Endometrium (tissue), 2 donors: ENCODE measurements at regions not wholly inside any gene's neighbourhood (a gene's known extent, or its start where the extent isn't known, plus 50 kb on each side); places are given as distances from the start of the nearest gene placed in this dataset.
"Not testable (repeated sequence)": the region's sequence is repeated elsewhere in the genome, so short reads cannot be mapped to it uniquely, and the experiment has no call there.

Source experiments
- FAIRE-seq: peaks from 2 replicates; lab custom pipeline; 2012; peaks lifted over from hg19 to GRCh38; lab: Jason Lieb, UNC
- donor health status: control.
- donor health status: control.

DNA sequence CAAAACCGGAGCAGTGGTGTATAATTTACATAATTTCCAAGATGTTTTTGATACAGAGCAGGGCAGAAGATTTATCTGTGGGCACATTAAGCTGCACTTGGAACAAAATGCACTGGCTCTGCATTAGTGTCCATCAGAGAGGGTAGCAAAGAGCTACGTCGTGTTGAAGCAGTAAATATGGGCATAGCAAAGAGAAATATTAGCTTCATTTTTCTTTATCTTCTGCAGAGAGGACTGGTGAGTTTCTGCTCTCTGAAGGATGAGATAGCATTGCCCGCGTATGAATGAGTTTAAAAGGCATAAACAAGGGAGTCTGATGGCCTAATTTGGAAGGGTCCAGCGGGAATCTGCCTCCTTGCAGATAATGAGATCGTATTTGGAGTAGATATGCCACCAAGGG is 227.8 kb upstream of the CDH11 start:
- no peak for FAIRE-seq

DNA sequence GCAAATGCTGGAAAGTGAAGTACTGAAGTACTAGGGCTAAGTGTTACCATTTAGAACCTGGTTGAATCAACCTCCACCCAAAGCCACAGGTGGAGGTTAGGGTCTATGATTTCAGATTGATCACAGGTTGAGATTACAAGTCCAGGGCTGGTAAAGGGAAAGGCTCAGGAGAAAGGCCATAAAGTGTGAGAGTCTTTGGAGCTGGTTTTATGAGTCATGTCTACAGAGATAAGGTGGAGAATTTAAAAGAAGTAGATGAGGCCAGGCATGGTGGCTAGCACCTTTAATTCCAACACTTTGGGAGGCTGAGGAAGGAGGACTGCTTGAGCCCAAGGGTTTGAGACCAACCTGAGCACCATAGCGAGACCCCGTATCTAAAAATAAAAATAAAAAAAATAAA is 221.7 kb upstream of the CDH11 start:
- no peak for FAIRE-seq

DNA sequence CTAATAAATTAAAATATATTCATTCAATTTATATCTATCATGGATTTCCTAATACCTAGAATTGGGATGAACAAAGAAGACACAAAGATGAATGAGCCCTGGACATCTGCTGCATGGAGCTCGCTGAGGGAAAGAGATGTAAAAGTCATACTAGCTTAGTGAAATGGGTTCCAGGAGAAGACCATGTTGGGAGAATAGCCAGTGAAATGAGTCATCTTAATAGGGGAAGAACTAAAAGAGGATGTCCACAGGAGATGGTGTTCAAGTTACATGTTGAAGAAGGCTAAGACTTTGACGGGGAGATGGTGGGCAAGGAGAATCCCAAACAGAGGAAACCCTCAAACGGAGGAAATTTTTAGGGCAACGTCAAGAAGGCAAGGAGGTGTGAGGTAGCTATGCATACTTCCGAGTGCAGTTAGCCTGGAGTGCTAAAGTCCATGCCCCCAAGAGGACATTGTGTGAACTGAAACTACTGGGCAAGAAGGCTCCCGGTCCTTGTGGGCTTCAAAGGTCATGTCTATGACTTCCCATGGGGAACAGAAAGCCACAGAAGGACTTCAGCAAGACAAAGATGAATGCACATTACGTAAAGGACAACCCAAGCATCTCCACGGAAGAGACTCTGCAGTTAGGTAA is 220.5 kb upstream of the CDH11 start:
- FAIRE-seq, result no peak

DNA sequence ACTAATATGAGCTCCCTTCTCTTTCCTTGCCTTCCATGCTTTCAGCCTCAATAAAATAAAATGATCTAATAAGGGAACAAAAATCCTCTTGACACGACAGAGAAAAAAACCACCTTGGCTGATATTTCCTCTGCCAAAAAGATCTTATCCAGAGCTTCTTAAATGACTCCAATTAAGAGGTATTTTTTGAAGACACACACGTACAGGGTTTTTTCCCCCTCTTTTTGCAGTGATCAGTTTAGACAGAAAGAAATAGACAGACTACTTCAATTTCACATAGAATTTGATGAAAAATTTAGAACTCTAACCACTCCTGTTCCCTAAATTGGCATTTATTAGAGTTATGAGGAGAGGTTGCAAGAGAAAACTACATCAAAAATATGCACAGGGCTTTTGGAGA is 217.2 kb upstream of the CDH11 start:
- no peak for FAIRE-seq

DNA sequence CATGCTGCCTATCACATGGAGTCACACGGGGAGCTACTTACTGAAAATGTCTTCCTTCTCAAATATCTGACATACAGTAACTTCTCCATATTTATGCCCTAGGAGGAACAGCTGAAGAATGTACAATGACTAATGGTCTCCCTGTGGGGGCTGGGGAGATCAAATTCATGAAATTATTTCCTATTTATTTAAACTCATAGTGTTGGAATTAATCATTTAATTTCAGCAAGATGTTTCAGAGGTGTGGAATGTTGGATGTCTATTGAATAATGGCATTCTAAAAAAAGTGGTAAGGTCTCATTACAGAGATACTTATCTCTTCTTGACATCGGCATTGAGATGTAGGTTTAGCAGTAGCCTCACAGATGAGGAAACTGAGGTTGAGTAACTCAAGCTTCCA is 214.3 kb upstream of the CDH11 start:
- no peak for FAIRE-seq

DNA sequence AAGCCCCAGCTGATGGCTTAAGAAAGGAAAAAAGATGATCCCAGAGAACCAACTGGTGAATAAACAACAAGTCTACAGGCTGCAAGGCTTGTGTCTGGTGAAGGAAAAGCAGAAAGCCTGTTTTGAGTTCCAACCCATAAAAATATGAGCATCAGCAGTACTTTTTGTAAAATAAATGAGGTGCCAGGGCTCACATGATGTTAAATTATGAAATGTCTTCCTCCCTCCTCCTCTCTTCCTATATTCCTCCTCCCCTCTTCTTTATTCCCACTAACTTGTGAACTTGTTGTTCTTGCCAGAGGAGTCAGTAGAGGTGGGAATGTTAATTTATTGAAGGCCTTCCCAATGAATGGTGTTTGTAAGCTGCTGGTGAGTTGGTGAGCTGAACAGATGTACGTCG is 212.2 kb upstream of the CDH11 start:
- FAIRE-seq, result no peak

DNA sequence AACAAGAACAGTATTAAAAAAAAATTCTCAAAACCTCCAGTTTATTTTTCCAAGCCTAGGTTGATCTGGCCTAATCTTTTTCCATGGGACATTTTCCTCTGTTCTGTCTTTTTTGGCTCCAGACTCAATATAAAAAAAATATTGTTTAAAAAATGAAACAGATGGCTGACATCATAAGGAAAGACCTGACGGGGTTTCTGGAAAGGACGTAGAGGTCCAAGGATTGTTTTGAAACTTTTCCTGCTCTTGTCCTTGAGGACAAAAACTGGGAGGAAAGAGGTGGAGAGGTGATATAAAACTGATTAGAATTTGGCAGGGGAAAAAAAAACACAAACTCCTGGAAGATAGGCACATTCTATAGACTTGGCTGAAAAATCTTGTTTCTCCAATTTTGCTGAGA is 211.4 kb upstream of the CDH11 start:
- FAIRE-seq, result no peak

DNA sequence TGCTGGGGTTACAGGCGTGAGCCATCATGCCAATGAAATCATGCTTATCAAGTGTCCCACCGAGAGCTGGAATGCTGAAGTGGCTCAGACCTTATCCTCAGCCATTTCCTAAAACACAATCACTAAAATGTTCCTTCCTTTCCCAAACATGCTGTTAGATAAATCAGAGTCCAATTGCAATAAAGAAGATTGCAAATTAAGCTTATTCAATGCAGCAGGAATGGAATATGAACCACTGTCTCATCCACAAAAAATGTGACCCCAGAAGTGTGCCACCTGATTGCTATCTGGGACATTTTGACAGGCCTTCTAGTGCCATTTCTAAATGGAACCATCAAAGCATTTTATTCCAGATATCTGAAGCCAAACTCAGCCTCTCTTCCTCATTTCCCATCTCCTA is 205.5 kb upstream of the CDH11 start:
- FAIRE-seq, result no peak

DNA sequence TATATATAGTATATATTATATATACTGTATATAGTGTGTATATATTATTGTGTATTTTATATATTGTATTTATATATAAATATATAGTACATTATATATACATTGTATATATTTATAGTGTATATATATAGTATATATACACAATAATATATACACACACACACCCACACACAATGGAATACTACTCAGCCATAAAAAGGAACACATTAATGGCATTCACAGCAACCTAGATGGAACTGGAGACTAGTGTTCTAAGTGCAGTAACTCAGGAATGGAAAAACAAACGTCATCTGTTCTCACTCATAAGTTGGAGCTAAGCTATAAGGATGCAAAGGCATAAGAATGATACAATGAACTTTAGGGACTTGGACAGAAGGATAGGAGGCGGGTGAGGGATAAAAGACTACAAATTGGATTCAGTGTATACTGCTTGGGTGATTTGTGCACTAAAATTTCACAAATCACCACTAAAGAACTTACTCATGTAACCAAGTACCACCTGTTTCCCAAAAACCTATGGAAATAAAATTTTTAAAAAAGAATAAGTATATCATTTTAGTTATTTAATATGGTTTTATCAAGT is 201.9 kb upstream of the CDH11 start:
- no peak for FAIRE-seq

DNA sequence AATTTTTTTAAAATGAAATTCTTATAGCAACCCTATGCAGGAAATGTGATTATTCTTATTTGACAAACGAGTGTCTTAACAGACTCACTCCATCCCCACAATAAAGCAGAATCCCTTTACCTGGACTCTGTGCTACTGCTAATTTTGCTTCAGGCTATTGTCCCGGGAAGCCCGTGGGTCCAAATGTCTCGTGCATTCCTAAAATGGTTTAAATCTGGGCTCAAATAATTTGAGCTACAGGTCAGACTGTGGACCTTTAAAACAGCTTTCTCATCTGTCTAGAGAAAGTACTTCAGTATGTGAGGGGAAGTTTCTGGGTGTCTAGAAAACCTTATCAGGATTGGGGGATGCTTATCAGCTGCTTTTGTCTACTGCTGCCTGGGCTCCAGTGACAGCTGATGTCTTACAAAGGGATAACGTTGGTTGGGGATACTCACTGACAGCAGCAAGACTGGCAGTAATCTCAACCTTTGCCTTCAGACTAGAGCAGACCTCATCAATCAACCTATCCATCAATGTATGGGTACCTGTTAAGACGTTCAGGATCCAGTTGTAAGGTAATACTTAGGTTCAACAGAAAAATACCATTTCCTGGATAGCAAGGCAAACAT is 197.9 kb upstream of the CDH11 start:
- FAIRE-seq, result no peak

DNA sequence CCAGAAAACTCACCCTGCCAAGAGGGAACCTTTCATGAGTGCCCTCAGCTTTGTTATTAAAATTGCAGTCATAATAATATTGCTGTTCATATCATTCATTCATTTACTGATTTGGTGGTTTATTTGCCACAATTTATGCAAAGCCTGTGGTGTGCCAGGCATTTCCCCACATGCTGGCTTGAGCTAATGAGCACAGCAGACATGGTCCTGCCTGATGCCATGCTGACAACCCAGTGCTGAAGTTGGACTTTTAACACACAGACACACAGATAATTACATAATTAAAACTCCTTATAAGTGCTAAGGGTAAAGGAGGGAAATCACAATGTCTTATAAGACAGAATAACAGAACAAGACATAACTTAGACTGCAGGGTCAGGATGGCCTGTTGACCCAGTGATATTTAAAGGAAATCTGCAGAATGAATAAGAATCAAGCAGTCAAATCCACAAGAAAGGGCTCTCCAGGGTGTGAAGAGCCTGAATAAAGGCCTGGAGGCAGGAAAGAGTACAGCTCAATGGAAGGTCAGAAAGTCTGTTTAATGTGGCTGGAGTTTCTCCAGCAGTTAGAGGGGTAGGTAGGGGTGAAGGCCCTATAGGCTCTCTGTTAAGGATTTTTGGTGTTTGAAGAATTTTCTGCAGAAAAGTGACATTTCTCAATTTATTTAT is 196.9 kb upstream of the CDH11 start:
- no peak for FAIRE-seq

DNA sequence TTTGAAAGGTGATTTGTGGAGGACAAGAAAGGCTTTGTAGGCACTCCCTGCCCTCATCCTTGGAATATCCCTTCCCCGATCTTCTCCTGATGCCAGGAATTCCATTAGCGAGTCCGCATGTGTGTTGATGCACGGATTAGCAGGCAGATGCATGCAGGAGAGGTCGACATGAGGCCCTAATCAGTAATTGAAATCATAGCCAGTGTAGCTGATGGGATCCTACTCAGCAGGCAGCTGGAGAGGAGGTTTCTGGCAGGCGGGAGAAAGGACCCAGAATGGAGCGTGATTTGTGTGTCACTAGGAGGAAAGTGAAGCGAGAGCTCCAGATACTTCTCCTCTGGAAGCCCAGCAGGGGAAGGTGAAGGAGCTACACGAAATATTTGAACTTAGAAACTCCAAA is 196.3 kb upstream of the CDH11 start:
- no peak for FAIRE-seq

DNA sequence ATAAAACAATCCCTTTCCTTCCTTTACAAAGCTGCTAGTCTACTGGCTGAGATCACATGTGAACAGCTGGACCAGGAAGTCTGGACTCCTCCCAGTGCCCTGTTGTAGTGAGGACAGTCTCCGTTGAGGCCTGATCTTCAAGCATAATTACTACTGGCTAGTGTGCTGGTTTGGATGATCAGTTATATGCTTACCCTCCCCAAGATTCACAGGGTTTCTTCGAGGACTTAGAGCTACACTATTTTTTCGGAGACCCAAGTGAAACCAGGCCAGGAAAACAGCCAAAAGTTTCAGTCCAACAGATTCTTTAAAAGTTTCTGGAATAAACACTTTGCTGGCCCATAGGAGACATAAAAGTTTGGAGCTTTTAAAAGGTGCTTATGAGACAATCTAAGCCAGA is 194.9 kb upstream of the CDH11 start:
- no peak for FAIRE-seq

DNA sequence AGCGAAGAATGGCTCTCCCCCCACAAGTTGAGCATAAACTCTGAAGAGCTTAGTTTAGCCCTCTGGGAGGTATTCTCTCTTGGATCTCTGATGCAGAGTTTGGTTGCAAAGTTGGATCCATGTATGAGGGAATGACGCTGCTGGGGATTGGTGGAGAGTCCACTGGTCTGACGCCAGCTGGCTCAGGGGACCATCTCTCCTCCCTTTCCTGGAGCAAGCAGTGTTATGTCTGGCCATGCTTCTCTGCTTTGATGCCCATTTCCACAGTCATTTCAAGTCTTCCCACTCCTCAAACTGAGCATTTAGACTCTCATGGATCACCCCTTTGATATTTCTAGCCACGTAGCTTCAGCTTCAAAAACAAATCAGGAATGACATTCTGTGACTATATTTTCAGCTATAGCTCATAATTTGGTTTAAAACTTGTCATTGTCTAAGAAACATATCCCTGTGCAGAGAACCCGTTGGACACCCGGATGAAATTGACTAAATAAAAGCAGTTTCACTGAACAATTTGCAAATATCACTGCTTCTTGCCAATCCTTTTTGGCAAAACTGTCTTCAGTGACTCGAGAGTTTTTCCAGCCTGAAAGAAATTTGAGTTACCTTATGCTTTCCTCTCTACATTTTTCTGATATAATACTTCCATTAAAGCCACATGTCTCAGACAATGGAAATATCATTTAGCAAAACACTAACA is 193.4 kb upstream of the CDH11 start:
- FAIRE-seq, result no peak

DNA sequence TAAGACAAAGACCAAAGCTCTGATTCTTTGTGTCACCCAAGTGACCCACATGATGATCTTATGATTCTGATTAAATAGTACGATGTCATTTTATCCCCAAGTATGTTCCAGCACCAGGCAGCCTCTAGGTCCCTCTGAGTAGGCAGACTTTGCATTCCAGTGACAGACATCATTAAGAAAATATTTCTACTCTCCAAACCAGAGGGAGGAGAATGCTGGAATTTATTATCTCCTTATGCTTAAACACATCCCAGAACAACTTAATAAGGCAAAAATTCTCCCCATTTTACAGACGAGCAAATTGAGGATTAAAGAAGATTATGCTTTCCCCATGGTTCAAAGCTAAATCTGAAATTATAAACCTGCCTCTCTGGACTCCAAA is 192.8 kb upstream of the CDH11 start:
- no peak for FAIRE-seq

DNA sequence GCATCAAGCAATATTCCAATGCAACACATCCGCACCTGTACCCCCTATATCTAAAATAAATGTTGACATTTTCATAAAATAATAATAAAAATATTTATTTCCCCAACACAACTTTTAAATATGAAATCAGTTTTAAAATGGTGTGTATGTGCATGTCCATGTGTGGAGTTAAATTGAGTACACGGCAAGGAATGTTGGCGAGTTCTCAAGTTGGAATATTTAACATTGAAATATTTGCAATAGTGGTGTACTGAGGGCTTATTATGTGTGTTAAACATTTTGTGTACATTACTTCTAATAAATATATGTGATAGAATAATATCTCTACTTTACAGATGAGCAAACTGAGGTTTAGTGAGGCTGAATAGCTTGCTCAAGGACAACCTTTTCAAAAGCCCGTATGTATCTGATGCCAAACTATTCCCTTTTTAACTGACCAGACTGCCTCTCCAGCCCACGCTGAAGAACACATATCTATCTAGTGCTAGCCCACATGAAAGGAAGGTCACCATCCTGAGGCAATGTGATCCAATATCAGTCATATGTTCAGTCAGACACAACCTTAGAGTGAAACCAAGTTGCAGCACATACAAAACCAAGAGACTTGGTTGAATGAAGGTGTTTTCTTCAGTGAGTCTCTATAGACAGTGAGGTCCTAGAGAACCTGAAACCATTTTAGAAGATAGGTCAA is 192.2 kb upstream of the CDH11 start:
- no peak for FAIRE-seq

DNA sequence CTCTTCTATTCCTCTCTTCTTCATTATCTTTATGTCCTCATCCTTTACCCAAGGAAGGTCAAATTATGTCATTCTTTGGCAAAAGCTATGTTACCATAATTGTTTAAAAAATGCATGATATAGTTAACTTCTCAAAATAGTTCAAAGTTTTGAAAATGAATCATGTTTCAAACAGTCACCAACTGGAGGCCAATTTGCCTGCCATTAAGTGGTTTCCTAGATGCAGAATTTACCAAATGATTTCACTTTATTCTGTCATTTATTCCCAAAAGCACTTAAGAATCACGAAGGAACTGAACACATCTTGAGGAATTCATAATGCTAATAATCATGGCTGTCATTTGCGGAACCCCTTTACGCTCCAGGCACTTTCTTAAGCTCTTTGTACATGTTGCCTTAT is 190.9 kb upstream of the CDH11 start:
- no peak for FAIRE-seq

DNA sequence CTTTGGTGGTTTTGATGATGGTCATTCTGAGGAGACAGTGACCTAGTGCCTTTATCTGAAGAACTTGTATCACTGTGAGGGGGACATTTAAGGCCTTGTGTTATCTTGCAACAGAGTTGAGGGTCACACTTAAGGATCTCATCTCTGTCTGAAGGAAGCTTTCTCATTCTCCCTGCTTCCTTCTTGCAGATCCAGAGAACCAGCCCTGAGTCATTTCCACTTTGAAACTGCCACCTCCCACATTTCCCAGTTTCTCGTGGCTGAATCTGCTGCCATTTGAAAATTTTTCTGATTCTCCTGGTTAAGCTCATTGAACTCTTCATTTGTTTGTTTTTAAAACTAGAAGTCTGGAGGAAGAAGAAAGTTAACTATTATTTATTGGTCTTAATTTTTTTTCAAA is 190.2 kb upstream of the CDH11 start:
- no peak for FAIRE-seq

DNA sequence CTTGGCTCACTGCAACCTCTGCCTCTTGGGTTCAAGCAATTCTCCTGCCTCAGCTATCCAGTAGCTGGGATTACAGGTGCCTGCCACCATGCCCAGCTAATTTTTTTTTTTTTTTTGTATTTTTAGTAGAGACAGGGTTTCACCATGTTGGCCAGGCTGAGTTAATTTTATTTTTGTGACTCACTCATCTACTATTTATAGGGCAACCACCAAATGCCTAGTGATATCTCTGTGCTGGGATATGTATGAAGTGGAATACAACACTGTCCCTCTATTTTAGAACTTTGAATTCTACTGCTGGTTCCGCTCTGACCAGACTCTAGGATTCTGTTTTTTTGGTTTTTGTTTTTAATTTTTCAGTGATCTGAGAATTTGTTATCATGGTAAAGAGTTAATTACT is 188.6 kb upstream of the CDH11 start:
- not testable (repeated sequence) for FAIRE-seq

DNA sequence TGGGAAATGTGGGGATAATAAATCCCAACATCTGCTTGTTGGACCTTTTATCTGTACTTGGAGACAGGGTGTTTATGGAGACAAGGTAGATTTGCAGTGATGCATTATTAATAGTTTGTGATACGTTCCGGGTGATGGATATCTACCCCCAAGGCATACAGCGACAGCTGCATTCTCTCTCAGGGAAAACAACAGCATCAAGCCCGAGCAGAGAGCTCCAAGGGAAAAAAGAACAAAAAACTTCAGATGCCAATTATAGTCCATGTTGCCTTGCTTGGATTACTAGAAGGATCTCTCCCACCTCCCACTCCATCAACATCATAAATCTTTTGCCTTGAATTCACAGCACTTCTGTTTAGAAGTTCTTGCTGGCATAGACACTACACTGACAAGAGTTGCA is 187.5 kb upstream of the CDH11 start:
- FAIRE-seq, result no peak

DNA sequence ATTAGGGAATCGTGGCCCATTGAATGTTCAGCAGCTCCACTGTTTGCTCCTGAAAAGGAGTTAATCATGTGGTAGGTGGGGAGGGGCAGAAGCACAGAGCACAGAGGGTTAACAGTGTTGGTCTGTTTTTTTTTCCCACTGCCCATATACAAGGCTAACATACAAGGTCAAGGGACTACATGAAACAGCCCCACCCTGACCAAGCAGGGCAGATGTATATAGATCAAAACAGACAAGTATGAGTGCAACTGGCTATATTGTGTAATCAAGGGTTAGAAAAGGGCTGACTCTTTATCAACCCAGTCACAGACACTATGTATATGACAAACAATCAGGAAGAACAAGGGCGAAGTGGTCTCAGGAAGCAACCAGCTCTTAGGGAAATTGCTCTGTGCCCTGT is 186.6 kb upstream of the CDH11 start:
- FAIRE-seq, result no peak

DNA sequence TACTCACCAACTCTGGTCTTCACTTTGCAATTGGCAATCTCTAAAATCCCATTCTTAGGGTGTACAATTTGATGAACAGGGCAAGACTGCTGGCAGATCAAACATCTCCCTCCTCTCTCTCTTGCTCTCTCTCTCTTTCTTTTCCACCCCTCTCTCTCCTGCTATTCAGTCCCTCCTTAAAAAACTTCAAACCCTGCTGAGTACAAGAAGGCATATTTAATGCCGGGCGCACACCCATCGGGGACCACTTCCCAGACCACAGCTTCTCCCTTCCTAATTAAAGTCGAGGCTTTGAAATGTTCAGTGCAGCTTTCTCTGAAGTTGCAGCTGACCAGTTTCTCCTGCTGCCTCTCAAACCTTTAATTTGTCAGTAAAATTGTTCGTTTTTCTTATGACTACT is 185.4 kb upstream of the CDH11 start:
- FAIRE-seq, result no peak
